HCT116 (cell line): ENCODE measurements at regions not wholly inside any gene's neighbourhood (a gene's known extent, or its start where the extent isn't known, plus 50 kb on each side); places are given as distances from the start of the nearest gene placed in this dataset.

Experiments used
- CTCF ChIP-seq, 3 experiments: fragments of 200-600 bp in 1 of 3; sonication (generic) in 1 of 3; IDR thresholded peaks in 2 of 3; conservative IDR thresholded peaks in 1 of 3; 2 replicates each; pipeline ENCODE4 v1.5.1; 2012 to 2017; ENCODE audit warnings: low read depth in 2 of 3, low read length in 2 of 3, antibody characterized with exemption in 1 of 3, borderline replicate concordance in 1 of 3, control low read depth in 1 of 3, mild to moderate bottlenecking in 1 of 3, mixed read lengths in 1 of 3, mixed run types in 1 of 3, moderate library complexity in 1 of 3; ENCODE audit not compliant: insufficient read depth in 1 of 3
- EZH2 ChIP-seq: fragments of 200-600 bp; sonication (generic); IDR thresholded peaks from 2 replicates; pipeline ENCODE4 v1.6.1; 2017; ENCODE audit warnings: antibody characterized with exemption, mixed run types
- EZH2phosphoT487 ChIP-seq: fragments of 200-600 bp; IDR thresholded peaks from 2 replicates; pipeline ENCODE4 v1.6.1; 2018; ENCODE audit warnings: antibody characterized with exemption, borderline replicate concordance
- FOSL1 ChIP-seq: IDR thresholded peaks from 2 replicates; pipeline ENCODE4 v1.6.1; 2012; ENCODE audit warnings: low read depth
- JUND ChIP-seq: IDR thresholded peaks from 2 replicates; pipeline ENCODE4 v1.6.1; 2012
- POLR2A ChIP-seq: IDR thresholded peaks from 2 replicates; pipeline ENCODE4 v1.7.0; 2011; ENCODE audit warnings: borderline replicate concordance; ENCODE audit not compliant: insufficient read depth, insufficient read length; ENCODE audit errors: extremely low read depth
- RAD21 ChIP-seq: IDR thresholded peaks from 2 replicates; pipeline ENCODE4 v1.6.1; 2012; ENCODE audit warnings: low read depth, mild to moderate bottlenecking
- ZBTB33 ChIP-seq: IDR thresholded peaks from 2 replicates; pipeline ENCODE4 v1.6.1; 2011; ENCODE audit warnings: mild to moderate bottlenecking, low read length, moderate library complexity; ENCODE audit not compliant: insufficient replicate concordance; ENCODE audit errors: extremely low read depth
- ZNF274 ChIP-seq: fragments of 200-500 bp; sonication (Bioruptor generic); IDR thresholded peaks from 2 replicates; pipeline ENCODE4 v1.6.1; 2014; ENCODE audit warnings: mild to moderate bottlenecking, low read depth, low read length, inconsistent platforms

- no peak for TF ChIP-seq POLR2A
- no peak for TF ChIP-seq CTCF (IDR thresholded peaks at IDR 0.05 in 2 of 3, conservative IDR thresholded peaks at IDR 0.05 in 1 of 3; ENCODE audit: borderline replicate concordance in 1 of 3, insufficient read depth in 1 of 3, low read depth in 2 of 3, low read length in 2 of 3)
- no peak for TF ChIP-seq EZH2phosphoT487
- no peak for TF ChIP-seq JUND
- TF ChIP-seq ZNF274, result no peak
- no peak for TF ChIP-seq ZBTB33
- no peak for TF ChIP-seq EZH2
- no peak for TF ChIP-seq FOSL1
- no peak for TF ChIP-seq RAD21
Measured at GRCh38 chr5:6146271-6146670, 232.1 kb downstream of the MED10 start.
